ENCODE measurements at regions not wholly inside any gene's neighbourhood (a gene's known extent, or its start where the extent isn't known, plus 50 kb on each side); places are given as distances from the start of the nearest gene placed in this dataset.

GRCh38 chr4:163833669-163834068 lies 339.2 kb downstream of the TMA16 start:
- no peak overlapping the region for H3K4me3 ChIP-seq (ENCODE audit: control insufficient read depth, low read depth, low read length)
- no peak for DNase-seq (ENCODE audit: low read depth)
- TF ChIP-seq CTCF (IDR thresholded peaks at IDR 0.05; ENCODE audit: control insufficient read depth, insufficient read depth, low read depth, low read length, missing control alignments) = no peak

- DNase-seq (ENCODE audit: low read depth) = no peak
- TF ChIP-seq CTCF (IDR thresholded peaks at IDR 0.05; ENCODE audit: control insufficient read depth, insufficient read depth, low read depth, low read length, missing control alignments) = no peak
- H3K4me3 ChIP-seq (ENCODE audit: control insufficient read depth, low read depth, low read length) = no peak overlapping the region
These were observed 351.5 kb downstream of the TMA16 start for GRCh38 chr4:163846008-163846407.

- H3K4me3 ChIP-seq (ENCODE audit: control insufficient read depth, low read depth, low read length) = no peak overlapping the region
- DNase-seq (ENCODE audit: low read depth) = no peak
- TF ChIP-seq CTCF (IDR thresholded peaks at IDR 0.05; ENCODE audit: control insufficient read depth, insufficient read depth, low read depth, low read length, missing control alignments) = no peak
These were observed 357.8 kb downstream of the TMA16 start for GRCh38 chr4:163852246-163852645.

GRCh38 chr4:163857903-163858302 lies 363.4 kb downstream of the TMA16 start:
- no peak overlapping the region for H3K4me3 ChIP-seq (ENCODE audit: control insufficient read depth, low read depth, low read length)
- TF ChIP-seq CTCF (IDR thresholded peaks at IDR 0.05; ENCODE audit: control insufficient read depth, insufficient read depth, low read depth, low read length, missing control alignments) = no peak
- no peak for DNase-seq (ENCODE audit: low read depth)

- H3K4me3 ChIP-seq (ENCODE audit: control insufficient read depth, low read depth, low read length) = no peak overlapping the region
- DNase-seq (ENCODE audit: low read depth) = no peak
- TF ChIP-seq CTCF (IDR thresholded peaks at IDR 0.05; ENCODE audit: control insufficient read depth, insufficient read depth, low read depth, low read length, missing control alignments) = no peak
These were observed 364.0 kb downstream of the TMA16 start for GRCh38 chr4:163858515-163858914.

GRCh38 chr4:163863082-163863481 lies 368.6 kb downstream of the TMA16 start:
- no peak overlapping the region for H3K4me3 ChIP-seq (ENCODE audit: control insufficient read depth, low read depth, low read length)
- TF ChIP-seq CTCF (IDR thresholded peaks at IDR 0.05; ENCODE audit: control insufficient read depth, insufficient read depth, low read depth, low read length, missing control alignments) = no peak
- DNase-seq (ENCODE audit: low read depth) = no peak

- H3K4me3 ChIP-seq (ENCODE audit: control insufficient read depth, low read depth, low read length) = no peak overlapping the region
- no peak for TF ChIP-seq CTCF (IDR thresholded peaks at IDR 0.05; ENCODE audit: control insufficient read depth, insufficient read depth, low read depth, low read length, missing control alignments)
- no peak for DNase-seq (ENCODE audit: low read depth)
These were observed 370.5 kb downstream of the TMA16 start for GRCh38 chr4:163865010-163865409.

Measured in AG09309 (cell line).